Testis (tissue), 2 donors: ENCODE measurements at regions not wholly inside any gene's neighbourhood (a gene's known extent, or its start where the extent isn't known, plus 50 kb on each side); places are given as distances from the start of the nearest gene placed in this dataset.

ENCODE experiments used
- DNase-seq: peaks from one replicate; pipeline ENCODE4 v3.0.0-alpha.2; 2019
- H3K27ac ChIP-seq, 2 donors: fragments of 200-600 bp; sonication (generic); one replicate each; pipeline ENCODE4 v1.5.1; 2019
- H3K27me3 ChIP-seq: fragments of 200-600 bp; sonication (generic); one replicate; pipeline ENCODE4 v1.5.1; 2019
- H3K36me3 ChIP-seq: fragments of 200-600 bp; sonication (generic); one replicate; pipeline ENCODE4 v1.5.1; 2017; ENCODE audit warnings: low read depth; ENCODE audit errors: missing control alignments
- H3K4me1 ChIP-seq: fragments of 200-600 bp; sonication (generic); one replicate; pipeline ENCODE4 v1.5.1; 2019
- H3K4me3 ChIP-seq, 2 donors: fragments of 200-600 bp; sonication (generic); one replicate each; pipeline ENCODE4 v1.5.1; 2017 to 2019
- H3K9me3 ChIP-seq: fragments of 200-600 bp; sonication (generic); one replicate; pipeline ENCODE4 v1.5.1; 2017
- POLR2A ChIP-seq: fragments of 450-650 bp; IDR thresholded peaks from one replicate; pipeline ENCODE4 v1.6.1; 2017; ENCODE audit warnings: antibody characterized with exemption, mild to moderate bottlenecking, moderate library complexity
- WGBS, 2 donors: methylation state at CpG; one replicate each; pipeline ENCODE4 v1.1.5; 2018; 5-methylcytosine and 5-hydroxymethylcytosine counted together
- intact Hi-C: fragments of 100-400 bp; cut with DNase I; formaldehyde crosslinking; loops from one replicate; pipeline ENCODE4 v1.15.1; 2023; ENCODE audit warnings: low total_unique reads
- TF ChIP-seq, protein P1 (sequence below), 3 experiments: fragments of 450-650 bp in 2 of 3; fragments of 200-600 bp in 1 of 3; sonication (generic) in 1 of 3; IDR thresholded peaks; one replicate each; pipeline ENCODE4 v1.5.1; 2016 to 2019; ENCODE audit warnings: antibody characterized with exemption in 3 of 3, mild to moderate bottlenecking in 2 of 3, moderate library complexity in 1 of 3

DNA sequence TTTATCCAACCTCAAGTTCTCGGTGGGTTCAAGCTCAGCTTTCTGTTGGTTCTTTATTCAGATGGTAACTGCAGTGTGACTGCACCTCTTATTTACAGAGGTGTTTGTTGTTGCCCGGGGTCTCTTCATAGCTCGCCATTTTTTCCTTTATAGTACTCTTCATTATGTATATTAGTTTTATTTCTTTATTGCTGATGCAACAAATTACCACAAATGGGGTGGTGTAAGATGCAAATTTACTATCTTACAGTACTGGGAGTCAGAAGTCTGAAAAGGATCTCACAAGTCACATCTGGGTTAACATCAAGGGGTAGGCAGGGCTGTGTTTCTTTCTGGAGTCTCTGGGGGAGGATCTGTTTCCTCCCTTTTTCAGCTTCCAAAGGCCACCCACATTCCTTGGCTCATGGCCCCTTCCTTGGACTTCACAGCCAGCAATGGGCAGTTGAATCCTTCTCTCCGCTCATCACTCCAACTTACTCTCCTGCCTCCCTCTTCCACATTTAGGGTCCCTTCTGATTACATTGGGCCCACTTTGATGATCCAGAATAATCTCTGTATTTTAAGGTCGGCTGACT is 241.2 kb downstream of the HAPSTR1 start:
- Histone ChIP-seq H3K4me3 (no peak overlapping the region), H3K27me3 (no peaks in the 10 kb centered on the region), H3K36me3 (no peaks in the 10 kb centered on the region), H3K9me3 (no peaks in the 10 kb centered on the region), H3K4me1 (no peaks in the 10 kb centered on the region), H3K27ac (no peak overlapping the region)
- no peak for DNase-seq
- intact Hi-C loops = no loop called here
- TF ChIP-seq, protein P1, sequence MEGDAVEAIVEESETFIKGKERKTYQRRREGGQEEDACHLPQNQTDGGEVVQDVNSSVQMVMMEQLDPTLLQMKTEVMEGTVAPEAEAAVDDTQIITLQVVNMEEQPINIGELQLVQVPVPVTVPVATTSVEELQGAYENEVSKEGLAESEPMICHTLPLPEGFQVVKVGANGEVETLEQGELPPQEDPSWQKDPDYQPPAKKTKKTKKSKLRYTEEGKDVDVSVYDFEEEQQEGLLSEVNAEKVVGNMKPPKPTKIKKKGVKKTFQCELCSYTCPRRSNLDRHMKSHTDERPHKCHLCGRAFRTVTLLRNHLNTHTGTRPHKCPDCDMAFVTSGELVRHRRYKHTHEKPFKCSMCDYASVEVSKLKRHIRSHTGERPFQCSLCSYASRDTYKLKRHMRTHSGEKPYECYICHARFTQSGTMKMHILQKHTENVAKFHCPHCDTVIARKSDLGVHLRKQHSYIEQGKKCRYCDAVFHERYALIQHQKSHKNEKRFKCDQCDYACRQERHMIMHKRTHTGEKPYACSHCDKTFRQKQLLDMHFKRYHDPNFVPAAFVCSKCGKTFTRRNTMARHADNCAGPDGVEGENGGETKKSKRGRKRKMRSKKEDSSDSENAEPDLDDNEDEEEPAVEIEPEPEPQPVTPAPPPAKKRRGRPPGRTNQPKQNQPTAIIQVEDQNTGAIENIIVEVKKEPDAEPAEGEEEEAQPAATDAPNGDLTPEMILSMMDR (IDR thresholded peaks at IDR 0.05) = no peak
- TF ChIP-seq POLR2A = no peak
- WGBS, 2 donors = 88 to 91% methylated on average over 5 of the region's 5 CpGs

GRCh38 chr16:9333469-9333868 is 242.0 kb downstream of the HAPSTR1 start:
- Histone ChIP-seq H3K4me1 (no peaks in the 10 kb centered on the region), H3K9me3 (no peaks in the 10 kb centered on the region), H3K36me3 (no peaks in the 10 kb centered on the region), H3K4me3 (no peak overlapping the region), H3K27ac (no peak overlapping the region), H3K27me3 (no peaks in the 10 kb centered on the region)
- WGBS, 2 donors = 83 to 91% methylated on average over 2 of the region's 2 CpGs
- intact Hi-C loops = no loop called here
- no peak for DNase-seq
- TF ChIP-seq, protein P1 (IDR thresholded peaks at IDR 0.05) = no peak
- no peak for TF ChIP-seq POLR2A

GRCh38 chr16:9334103-9334502 is 242.7 kb downstream of the HAPSTR1 start:
- H3K27ac ChIP-seq = no peak overlapping the region
- no peaks in the 10 kb centered on the region for H3K4me1 ChIP-seq

DNA sequence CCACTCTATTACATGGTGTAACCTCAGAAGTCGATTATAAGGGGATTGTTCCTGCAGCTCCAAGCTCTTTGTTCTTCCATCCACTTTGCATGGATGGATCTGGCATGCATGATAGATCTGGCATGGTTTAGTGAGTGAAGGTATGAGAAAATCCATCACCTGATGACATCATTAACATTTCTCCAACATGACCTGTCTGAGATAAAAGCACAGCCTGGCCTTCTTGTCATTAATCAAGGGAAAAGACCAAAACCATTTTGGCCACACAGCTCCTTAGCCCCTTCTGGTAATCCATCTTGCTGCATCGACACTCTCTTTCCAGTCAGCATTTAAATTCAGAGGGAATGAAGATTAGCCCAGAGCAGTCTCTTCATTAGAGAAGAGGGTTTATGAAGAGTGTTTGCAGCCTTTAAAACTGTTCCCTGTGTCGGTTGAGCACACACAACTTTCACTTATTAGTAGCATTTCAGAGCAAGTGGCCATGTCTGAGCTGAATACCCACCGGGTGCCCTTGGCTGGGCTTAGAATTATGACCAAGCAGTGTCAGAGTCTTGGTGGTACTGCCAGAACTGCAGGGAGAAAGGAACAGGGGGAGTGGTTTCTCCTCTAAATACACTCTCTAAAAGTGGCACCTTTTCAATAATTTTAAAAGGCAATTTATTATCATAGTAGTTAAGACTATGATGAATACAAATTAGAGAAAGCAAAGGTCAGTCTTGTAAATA is 246.0 kb downstream of the HAPSTR1 start:
- TF ChIP-seq POLR2A = no peak
- TF ChIP-seq, protein P1 (IDR thresholded peaks at IDR 0.05) = no peak
- H3K36me3 ChIP-seq = no peaks in the 10 kb centered on the region
- 55 to 56% methylated on average over 4 of the region's 4 CpGs for WGBS, 2 donors
- no peak overlapping the region for H3K27ac ChIP-seq
- DNase-seq = no peak
- H3K27me3 ChIP-seq = no peaks in the 10 kb centered on the region
- no peaks in the 10 kb centered on the region for H3K4me1 ChIP-seq
- no peak overlapping the region for H3K4me3 ChIP-seq
- H3K9me3 ChIP-seq = no peaks in the 10 kb centered on the region
- intact Hi-C loops = no loop called here

More at GRCh38 chr16:9334103-9334502, 242.7 kb downstream of the HAPSTR1 start:
- H3K4me3 ChIP-seq = no peak overlapping the region
- no peak for DNase-seq
- WGBS, 2 donors = 80 to 95% methylated on average over 1 of the region's 1 CpG
- H3K9me3 ChIP-seq = no peaks in the 10 kb centered on the region
- TF ChIP-seq, protein P1 (IDR thresholded peaks at IDR 0.05) = no peak
- no peak for TF ChIP-seq POLR2A
- H3K27me3 ChIP-seq = no peaks in the 10 kb centered on the region
- no peaks in the 10 kb centered on the region for H3K36me3 ChIP-seq
- intact Hi-C loops = no loop called here

DNA sequence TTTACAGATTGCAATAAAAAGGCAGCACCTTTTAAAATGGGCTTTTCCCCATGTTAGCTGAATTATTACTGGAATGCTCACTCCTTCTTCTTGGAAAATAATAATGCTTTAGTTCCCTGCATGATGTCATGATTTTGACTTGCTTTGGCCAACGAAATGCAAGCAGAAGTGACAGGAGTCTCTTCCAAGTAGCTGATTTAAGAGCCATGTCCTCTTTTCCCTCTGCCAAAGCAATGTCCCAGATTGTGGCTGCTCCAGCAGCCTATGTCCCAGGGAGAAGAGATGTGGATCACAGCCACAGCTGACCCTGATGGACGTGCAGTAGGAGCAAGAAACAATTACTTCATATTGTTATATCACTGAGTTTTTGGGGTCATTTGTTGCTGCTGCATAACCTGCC is 246.6 kb downstream of the HAPSTR1 start:
- Histone ChIP-seq H3K27me3 (no peaks in the 10 kb centered on the region), H3K4me1 (no peaks in the 10 kb centered on the region), H3K9me3 (no peaks in the 10 kb centered on the region), H3K4me3 (no peak overlapping the region), H3K27ac (no peak overlapping the region), H3K36me3 (no peaks in the 10 kb centered on the region)
- intact Hi-C loops = no loop called here
- DNase-seq = no peak
- WGBS, 2 donors = 36 to 54% methylated on average over 2 of the region's 2 CpGs
- no peak for TF ChIP-seq POLR2A
- TF ChIP-seq, protein P1 (IDR thresholded peaks at IDR 0.05) = no peak
